H9 (cell line): ENCODE measurements at regions not wholly inside any gene's neighbourhood (a gene's known extent, or its start where the extent isn't known, plus 50 kb on each side); places are given as distances from the start of the nearest gene placed in this dataset.

Source experiments
- DNase-seq: peaks from one replicate; pipeline ENCODE4 v3.0.0-alpha.2; 2017
- H2AFZ ChIP-seq: one replicate; pipeline ENCODE4 v1.6.1; 2013; ENCODE audit warnings: mild to moderate bottlenecking, low read length, control low read depth, moderate library complexity
- H2AK5ac ChIP-seq: 2 replicates; pipeline ENCODE4 v1.6.1; 2013; ENCODE audit warnings: low read length, control low read depth, mixed read lengths; ENCODE audit not compliant: insufficient read length
- H2BK120ac ChIP-seq: one replicate; pipeline ENCODE4 v1.6.1; 2013; ENCODE audit warnings: low read depth, mild to moderate bottlenecking, low read length, control low read depth, inconsistent platforms; ENCODE audit not compliant: poor library complexity, severe bottlenecking
- H2BK12ac ChIP-seq: 2 replicates; pipeline ENCODE4 v1.6.1; 2013; ENCODE audit warnings: low read length, control low read depth, mixed read lengths, low read depth; ENCODE audit not compliant: insufficient read length
- H2BK15ac ChIP-seq: 2 replicates; pipeline ENCODE4 v1.6.1; 2013; ENCODE audit warnings: low read depth, low read length, control low read depth
- H2BK20ac ChIP-seq: one replicate; pipeline ENCODE4 v1.6.1; 2013; ENCODE audit warnings: low read depth, mild to moderate bottlenecking, low read length, control low read depth, inconsistent platforms; ENCODE audit not compliant: poor library complexity, severe bottlenecking
- H2BK5ac ChIP-seq: 2 replicates; pipeline ENCODE4 v1.6.1; 2013; ENCODE audit warnings: low read length, control low read depth, mixed read lengths; ENCODE audit not compliant: insufficient read length
- H3K14ac ChIP-seq: 2 replicates; pipeline ENCODE4 v1.6.1; 2013; ENCODE audit warnings: low read length, control low read depth; ENCODE audit not compliant: insufficient read depth
- H3K18ac ChIP-seq: 2 replicates; pipeline ENCODE4 v1.6.1; 2013; ENCODE audit warnings: low read depth, mild to moderate bottlenecking, mixed read lengths, low read length, control low read depth; ENCODE audit not compliant: insufficient read length
- H3K23ac ChIP-seq: 2 replicates; pipeline ENCODE4 v1.6.1; 2013; ENCODE audit warnings: low read length, control low read depth, mixed read lengths, low read depth; ENCODE audit not compliant: insufficient read length
- H3K23me2 ChIP-seq: 2 replicates; pipeline ENCODE4 v1.6.1; 2013; ENCODE audit warnings: low read depth, mild to moderate bottlenecking, mixed read lengths, low read length, control low read depth; ENCODE audit not compliant: insufficient read length, poor library complexity, severe bottlenecking
- H3K27ac ChIP-seq: 2 replicates; pipeline ENCODE4 v1.5.1; 2013; ENCODE audit warnings: low read length, control low read depth, mixed read lengths, low read depth; ENCODE audit not compliant: insufficient read length
- H3K27me3 ChIP-seq: 2 replicates; pipeline ENCODE4 v1.6.1; 2013; ENCODE audit warnings: low read length, control low read depth, inconsistent platforms; ENCODE audit not compliant: insufficient read depth
- H3K4ac ChIP-seq: 2 replicates; pipeline ENCODE4 v1.6.1; 2013; ENCODE audit warnings: low read depth, mild to moderate bottlenecking, control low read depth, inconsistent platforms, low read length, moderate library complexity
- H3K4me1 ChIP-seq: 2 replicates; pipeline ENCODE4 v1.6.1; 2013; ENCODE audit warnings: low read length, control low read depth, inconsistent platforms; ENCODE audit not compliant: insufficient read depth
- H3K4me2 ChIP-seq: 2 replicates; pipeline ENCODE4 v1.6.1; 2013; ENCODE audit warnings: low read length, control low read depth, mixed read lengths; ENCODE audit not compliant: insufficient read length, insufficient read depth
- H3K56ac ChIP-seq: 2 replicates; pipeline ENCODE4 v1.6.1; 2013; ENCODE audit warnings: low read depth, mild to moderate bottlenecking, mixed read lengths, low read length, control low read depth; ENCODE audit not compliant: insufficient read length
- H3K79me1 ChIP-seq: 2 replicates; pipeline ENCODE4 v1.6.1; 2013; ENCODE audit warnings: low read depth, mild to moderate bottlenecking, moderate library complexity, low read length, control low read depth, inconsistent platforms; ENCODE audit not compliant: insufficient read depth, poor library complexity, severe bottlenecking
- H3K79me2 ChIP-seq: 2 replicates; pipeline ENCODE4 v1.6.1; 2013; ENCODE audit warnings: low read length, control low read depth, inconsistent platforms; ENCODE audit not compliant: insufficient read depth
- H3K9ac ChIP-seq: 2 replicates; pipeline ENCODE4 v1.6.1; 2013; ENCODE audit warnings: low read length, control low read depth, mixed read lengths; ENCODE audit not compliant: insufficient read length; ENCODE audit errors: extremely low read depth
- H3K9me3 ChIP-seq: one replicate; pipeline ENCODE4 v1.6.1; 2013; ENCODE audit warnings: low read depth, low read length, inconsistent platforms; ENCODE audit not compliant: control insufficient read depth
- H3T11ph ChIP-seq: one replicate; pipeline ENCODE4 v1.6.1; 2013; ENCODE audit warnings: mild to moderate bottlenecking, low read length, control low read depth, inconsistent platforms
- H4K20me1 ChIP-seq: one replicate; pipeline ENCODE4 v1.6.1; 2013; ENCODE audit not compliant: control insufficient read depth, insufficient read length, insufficient read depth
- H4K5ac ChIP-seq: 2 replicates; pipeline ENCODE4 v1.6.1; 2013; ENCODE audit warnings: low read depth, mild to moderate bottlenecking, mixed read lengths, low read length, control low read depth; ENCODE audit not compliant: insufficient read length
- H4K8ac ChIP-seq: replicated peaks from 2 replicates; pipeline ENCODE4 v1.6.1; 2013; ENCODE audit warnings: low read length, control low read depth, mixed read lengths, low read depth; ENCODE audit not compliant: insufficient read length
- H4K91ac ChIP-seq: 2 replicates; pipeline ENCODE4 v1.6.1; 2013; ENCODE audit warnings: low read depth, mild to moderate bottlenecking, moderate library complexity, mixed read lengths, low read length, control low read depth; ENCODE audit not compliant: insufficient read length
- H3K27ac Mint-ChIP-seq, 3 experiments: 2 replicates in 2 of 3; 3 replicates in 1 of 3; pipeline ENCODE4 v1.8.0; 2020 to 2021; ENCODE audit warnings: mixed read lengths in 3 of 3, mild to moderate bottlenecking in 1 of 3, moderate library complexity in 1 of 3
- H3K27me3 Mint-ChIP-seq: 2 replicates; pipeline ENCODE4 v1.8.0; 2021; ENCODE audit warnings: low read depth, mild to moderate bottlenecking, moderate library complexity, mixed read lengths
- H3K36me3 Mint-ChIP-seq, 3 experiments: 2 replicates in 2 of 3; 3 replicates in 1 of 3; pipeline ENCODE4 v1.8.0; 2020 to 2021; ENCODE audit warnings: low read depth in 3 of 3, mixed read lengths in 3 of 3; ENCODE audit not compliant: insufficient read depth in 1 of 3
- H3K4me1 Mint-ChIP-seq, 2 experiments: 2 replicates each; pipeline ENCODE4 v1.8.0; 2020; ENCODE audit warnings: mixed read lengths in 2 of 2
- H3K4me3 Mint-ChIP-seq, 2 experiments: 2 replicates in 1 of 2; 3 replicates in 1 of 2; pipeline ENCODE4 v1.8.0; 2020 to 2021; ENCODE audit warnings: mild to moderate bottlenecking in 2 of 2, mixed read lengths in 2 of 2, moderate library complexity in 1 of 2
- H3K9me3 Mint-ChIP-seq, 2 experiments: 2 replicates in 1 of 2; 3 replicates in 1 of 2; pipeline ENCODE4 v1.8.0; 2020; ENCODE audit warnings: mild to moderate bottlenecking in 2 of 2, mixed read lengths in 2 of 2, moderate library complexity in 1 of 2
- WGBS: extraction: QIAGEN DNeasy Blood & Tissue Kit; methylation state at CpG from one replicate; pipeline ENCODE4 v1.1.7; 2013; ENCODE audit warnings: missing lambda C conversion rate, low lambda C conversion rate, mixed read lengths; ENCODE audit not compliant: insufficient read length; ENCODE audit errors: extremely low coverage; 5-methylcytosine and 5-hydroxymethylcytosine counted together
- TF ChIP-seq, protein P1 (sequence below): fragments of 200-600 bp; sonication (generic); conservative IDR thresholded peaks from 3 replicates; pipeline ENCODE4 v1.8.0; 2021; ENCODE audit warnings: antibody characterized with exemption, mild to moderate bottlenecking

DNA sequence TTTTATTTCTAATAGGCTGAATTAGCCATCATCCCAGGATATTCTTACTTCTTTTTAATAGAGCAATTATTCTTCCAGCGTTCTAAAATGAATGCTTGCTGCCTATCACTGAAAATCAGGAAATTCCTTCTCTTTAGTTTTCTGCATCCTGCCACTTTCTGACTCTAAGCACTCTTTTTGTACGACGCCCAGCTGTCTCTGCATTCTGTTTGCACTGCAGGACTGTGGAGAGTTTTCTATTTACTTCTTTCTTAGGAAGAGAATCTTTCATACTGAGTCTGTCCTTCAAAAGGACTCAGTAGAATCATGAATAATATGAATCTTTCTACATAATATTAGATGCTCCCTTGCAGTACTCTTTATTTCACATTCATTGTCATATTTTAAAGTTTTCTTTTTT, 360.4 kb upstream of the DSEL start:
- Histone ChIP-seq H3K4me1 (no peaks in the 10 kb centered on the region), H3K4me2 (no peak overlapping the region), H2BK12ac (no peak overlapping the region), H3K27ac (no peak overlapping the region), H3K56ac (no peak overlapping the region), H2BK5ac (no peak overlapping the region), H4K5ac (no peak overlapping the region), H2BK20ac (no peak overlapping the region), H3K23ac (no peak overlapping the region), H3T11ph (no peak overlapping the region), H3K23me2 (no peaks in the 10 kb centered on the region), H3K9ac (no peak overlapping the region), H3K14ac (no peak overlapping the region), H2BK120ac (no peak overlapping the region), H3K79me2 (no peaks in the 10 kb centered on the region), H3K9me3 (no peaks in the 10 kb centered on the region), H2AFZ (no peak overlapping the region), H4K20me1 (no peaks in the 10 kb centered on the region), H3K27me3 (no peaks in the 10 kb centered on the region), H3K79me1 (no peaks in the 10 kb centered on the region), H4K91ac (no peak overlapping the region), H3K4ac (no peak overlapping the region), H2BK15ac (no peak overlapping the region), H4K8ac (no peak overlapping the region), H3K18ac (no peak overlapping the region), H2AK5ac (no peak overlapping the region)
- Mint-ChIP-seq H3K4me3 (no peak overlapping the region), H3K27me3 (no peaks in the 10 kb centered on the region), H3K4me1 (peaks cover 0 to 5% of the 10 kb centered on the region in 2 experiments; a peak in 2 of 4 replicates), H3K36me3 (no peaks in the 10 kb centered on the region), H3K27ac (no peak overlapping the region), H3K9me3 (no peaks in the 10 kb centered on the region)
- WGBS, result no CpG with 5 or more reads among the region's 3 CpGs
- TF ChIP-seq, protein P1, sequence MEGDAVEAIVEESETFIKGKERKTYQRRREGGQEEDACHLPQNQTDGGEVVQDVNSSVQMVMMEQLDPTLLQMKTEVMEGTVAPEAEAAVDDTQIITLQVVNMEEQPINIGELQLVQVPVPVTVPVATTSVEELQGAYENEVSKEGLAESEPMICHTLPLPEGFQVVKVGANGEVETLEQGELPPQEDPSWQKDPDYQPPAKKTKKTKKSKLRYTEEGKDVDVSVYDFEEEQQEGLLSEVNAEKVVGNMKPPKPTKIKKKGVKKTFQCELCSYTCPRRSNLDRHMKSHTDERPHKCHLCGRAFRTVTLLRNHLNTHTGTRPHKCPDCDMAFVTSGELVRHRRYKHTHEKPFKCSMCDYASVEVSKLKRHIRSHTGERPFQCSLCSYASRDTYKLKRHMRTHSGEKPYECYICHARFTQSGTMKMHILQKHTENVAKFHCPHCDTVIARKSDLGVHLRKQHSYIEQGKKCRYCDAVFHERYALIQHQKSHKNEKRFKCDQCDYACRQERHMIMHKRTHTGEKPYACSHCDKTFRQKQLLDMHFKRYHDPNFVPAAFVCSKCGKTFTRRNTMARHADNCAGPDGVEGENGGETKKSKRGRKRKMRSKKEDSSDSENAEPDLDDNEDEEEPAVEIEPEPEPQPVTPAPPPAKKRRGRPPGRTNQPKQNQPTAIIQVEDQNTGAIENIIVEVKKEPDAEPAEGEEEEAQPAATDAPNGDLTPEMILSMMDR, result no peak
- no peak for DNase-seq
